HL-60 (cell line): ENCODE measurements at regions not wholly inside any gene's neighbourhood (a gene's known extent, or its start where the extent isn't known, plus 50 kb on each side); places are given as distances from the start of the nearest gene placed in this dataset.

ENCODE experiments used
- DNase-seq, 2 experiments: peaks; one replicate each; pipeline ENCODE4 v3.0.0-alpha.2; 2010 to 2020; ENCODE audit warnings: low read depth in 1 of 2, low spot score in 1 of 2
- H3K27ac ChIP-seq: fragments of 250-450 bp; sonication (Bioruptor Pico); replicated peaks from 2 replicates; pipeline ENCODE4 v1.5.1; 2020; ENCODE audit warnings: mild to moderate bottlenecking, moderate library complexity
- H3K27me3 ChIP-seq: fragments of 250-450 bp; sonication (Bioruptor Pico); 2 replicates; pipeline ENCODE4 v1.5.1; 2021; ENCODE audit warnings: mild to moderate bottlenecking, moderate library complexity; ENCODE audit not compliant: insufficient read depth, poor library complexity, severe bottlenecking
- H3K4me3 ChIP-seq: replicated peaks from 2 replicates; pipeline ENCODE4 v1.5.1; 2011; ENCODE audit warnings: mild to moderate bottlenecking, control low read depth, low read length; ENCODE audit not compliant: insufficient read depth
- GABPA ChIP-seq: IDR thresholded peaks from 2 replicates; pipeline ENCODE4 v1.6.1; 2012; ENCODE audit warnings: low read depth
- POLR2AphosphoS5 ChIP-seq: IDR thresholded peaks from 2 replicates; pipeline ENCODE4 v1.6.1; 2012; ENCODE audit warnings: low read depth
- SPI1 ChIP-seq: IDR thresholded peaks from 2 replicates; pipeline ENCODE4 v1.6.1; 2012; ENCODE audit warnings: low read depth, mild to moderate bottlenecking, borderline replicate concordance
- TF ChIP-seq, protein P1 (sequence below): IDR thresholded peaks from 2 replicates; pipeline ENCODE4 v1.6.1; 2012; ENCODE audit warnings: low read depth; ENCODE audit not compliant: insufficient replicate concordance
- TF ChIP-seq, protein P2 (sequence below): IDR thresholded peaks from one replicate; pipeline ENCODE4 v1.5.1; 2011; ENCODE audit warnings: low read length, control low read depth, inconsistent platforms; ENCODE audit not compliant: insufficient read depth

- H3K27me3 ChIP-seq = no peaks in the 10 kb centered on the region
- TF ChIP-seq GABPA = no peak
- 0 out of 2 replicates have a peak, but pooled peaks have one; percentile 2 for TF ChIP-seq SPI1
- H3K4me3 ChIP-seq = no peak overlapping the region
- H3K27ac ChIP-seq = no peak overlapping the region
- DNase-seq = no peak
These were observed 734.8 kb upstream of the SALL3 start for GRCh38 chr18:78244779-78245178.

DNA sequence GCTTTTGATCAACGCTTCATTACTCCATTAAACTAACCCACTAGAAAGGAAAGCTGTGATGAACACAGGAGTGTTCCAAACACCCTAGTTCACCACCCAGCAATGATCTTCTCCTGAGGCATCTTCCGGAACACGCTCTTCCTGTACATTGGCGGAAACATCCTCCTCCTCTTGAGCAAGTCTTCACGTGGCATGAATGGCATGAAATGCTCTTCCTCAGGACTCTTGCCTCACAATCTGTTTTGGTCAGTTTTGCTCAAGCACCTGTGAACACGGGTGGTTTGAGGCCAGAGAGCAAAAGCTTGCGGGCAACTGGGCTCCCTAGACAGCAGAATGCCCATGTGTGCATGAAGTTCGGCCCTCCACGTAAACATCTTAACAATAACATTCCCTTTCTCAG, 734.2 kb upstream of the SALL3 start:
- no peaks in the 10 kb centered on the region for H3K27me3 ChIP-seq
- no peak overlapping the region for H3K27ac ChIP-seq
- no peak for TF ChIP-seq GABPA
- TF ChIP-seq SPI1 = no peak
- TF ChIP-seq POLR2AphosphoS5 = no peak
- TF ChIP-seq, protein P1, sequence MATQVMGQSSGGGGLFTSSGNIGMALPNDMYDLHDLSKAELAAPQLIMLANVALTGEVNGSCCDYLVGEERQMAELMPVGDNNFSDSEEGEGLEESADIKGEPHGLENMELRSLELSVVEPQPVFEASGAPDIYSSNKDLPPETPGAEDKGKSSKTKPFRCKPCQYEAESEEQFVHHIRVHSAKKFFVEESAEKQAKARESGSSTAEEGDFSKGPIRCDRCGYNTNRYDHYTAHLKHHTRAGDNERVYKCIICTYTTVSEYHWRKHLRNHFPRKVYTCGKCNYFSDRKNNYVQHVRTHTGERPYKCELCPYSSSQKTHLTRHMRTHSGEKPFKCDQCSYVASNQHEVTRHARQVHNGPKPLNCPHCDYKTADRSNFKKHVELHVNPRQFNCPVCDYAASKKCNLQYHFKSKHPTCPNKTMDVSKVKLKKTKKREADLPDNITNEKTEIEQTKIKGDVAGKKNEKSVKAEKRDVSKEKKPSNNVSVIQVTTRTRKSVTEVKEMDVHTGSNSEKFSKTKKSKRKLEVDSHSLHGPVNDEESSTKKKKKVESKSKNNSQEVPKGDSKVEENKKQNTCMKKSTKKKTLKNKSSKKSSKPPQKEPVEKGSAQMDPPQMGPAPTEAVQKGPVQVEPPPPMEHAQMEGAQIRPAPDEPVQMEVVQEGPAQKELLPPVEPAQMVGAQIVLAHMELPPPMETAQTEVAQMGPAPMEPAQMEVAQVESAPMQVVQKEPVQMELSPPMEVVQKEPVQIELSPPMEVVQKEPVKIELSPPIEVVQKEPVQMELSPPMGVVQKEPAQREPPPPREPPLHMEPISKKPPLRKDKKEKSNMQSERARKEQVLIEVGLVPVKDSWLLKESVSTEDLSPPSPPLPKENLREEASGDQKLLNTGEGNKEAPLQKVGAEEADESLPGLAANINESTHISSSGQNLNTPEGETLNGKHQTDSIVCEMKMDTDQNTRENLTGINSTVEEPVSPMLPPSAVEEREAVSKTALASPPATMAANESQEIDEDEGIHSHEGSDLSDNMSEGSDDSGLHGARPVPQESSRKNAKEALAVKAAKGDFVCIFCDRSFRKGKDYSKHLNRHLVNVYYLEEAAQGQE = no peak
- TF ChIP-seq, protein P2, sequence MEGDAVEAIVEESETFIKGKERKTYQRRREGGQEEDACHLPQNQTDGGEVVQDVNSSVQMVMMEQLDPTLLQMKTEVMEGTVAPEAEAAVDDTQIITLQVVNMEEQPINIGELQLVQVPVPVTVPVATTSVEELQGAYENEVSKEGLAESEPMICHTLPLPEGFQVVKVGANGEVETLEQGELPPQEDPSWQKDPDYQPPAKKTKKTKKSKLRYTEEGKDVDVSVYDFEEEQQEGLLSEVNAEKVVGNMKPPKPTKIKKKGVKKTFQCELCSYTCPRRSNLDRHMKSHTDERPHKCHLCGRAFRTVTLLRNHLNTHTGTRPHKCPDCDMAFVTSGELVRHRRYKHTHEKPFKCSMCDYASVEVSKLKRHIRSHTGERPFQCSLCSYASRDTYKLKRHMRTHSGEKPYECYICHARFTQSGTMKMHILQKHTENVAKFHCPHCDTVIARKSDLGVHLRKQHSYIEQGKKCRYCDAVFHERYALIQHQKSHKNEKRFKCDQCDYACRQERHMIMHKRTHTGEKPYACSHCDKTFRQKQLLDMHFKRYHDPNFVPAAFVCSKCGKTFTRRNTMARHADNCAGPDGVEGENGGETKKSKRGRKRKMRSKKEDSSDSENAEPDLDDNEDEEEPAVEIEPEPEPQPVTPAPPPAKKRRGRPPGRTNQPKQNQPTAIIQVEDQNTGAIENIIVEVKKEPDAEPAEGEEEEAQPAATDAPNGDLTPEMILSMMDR = no peak
- DNase-seq = no peak
- no peak overlapping the region for H3K4me3 ChIP-seq

GRCh38 chr18:78246050-78246449, 733.6 kb upstream of the SALL3 start:
- H3K27ac ChIP-seq = no peak overlapping the region
- DNase-seq = no peak
- no peaks in the 10 kb centered on the region for H3K27me3 ChIP-seq
- H3K4me3 ChIP-seq = no peak overlapping the region
- TF ChIP-seq, protein P1 = no peak
- TF ChIP-seq SPI1 (no peak), GABPA (no peak)
- TF ChIP-seq, protein P2 = no peak

DNA sequence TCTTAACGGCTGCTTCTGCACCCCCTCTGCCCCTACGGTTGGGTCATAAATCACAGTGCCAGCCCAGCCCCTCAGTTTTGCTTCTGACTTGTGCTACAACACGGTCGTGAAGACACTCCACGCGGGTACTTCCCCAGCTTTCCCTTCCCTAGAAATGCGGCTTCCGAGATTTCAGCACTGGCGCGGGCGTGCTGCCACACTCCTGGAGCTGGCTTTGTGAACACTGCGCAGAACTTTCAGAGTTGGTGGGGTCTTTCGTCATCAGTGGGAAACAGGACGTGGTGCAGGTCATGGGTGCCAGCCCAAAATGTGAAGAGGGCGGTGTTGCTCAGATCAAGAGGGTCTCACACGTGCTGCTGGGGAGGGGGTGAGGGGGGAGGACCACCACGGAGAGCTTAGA, 733.0 kb upstream of the SALL3 start:
- H3K27ac ChIP-seq = no peak overlapping the region
- H3K27me3 ChIP-seq = no peaks in the 10 kb centered on the region
- TF ChIP-seq POLR2AphosphoS5 (no peak), GABPA (no peak), SPI1 (no peak)
- TF ChIP-seq, protein P2 = no peak
- TF ChIP-seq, protein P1 = no peak
- no peak overlapping the region for H3K4me3 ChIP-seq
- DNase-seq = no peak
